ENCODE measurements at regions not wholly inside any gene's neighbourhood (a gene's known extent, or its start where the extent isn't known, plus 50 kb on each side); places are given as distances from the start of the nearest gene placed in this dataset.

- TF ChIP-seq POLR2A (IDR thresholded peaks at IDR 0.05) (no peak), CTCF (IDR thresholded peaks at IDR 0.05) (no peak), EP300 (IDR thresholded peaks at IDR 0.05) (no peak)
Measured at GRCh38 chr11:134625631-134626030, 213.6 kb upstream of the B3GAT1 start.
